Loucy (cell line): ENCODE measurements at regions not wholly inside any gene's neighbourhood (a gene's known extent, or its start where the extent isn't known, plus 50 kb on each side); places are given as distances from the start of the nearest gene placed in this dataset.

Experiments used
- H2AFZ ChIP-seq: fragments of 200-600 bp; sonication (generic); 2 replicates; pipeline ENCODE4 v1.6.0; 2016; ENCODE audit warnings: antibody characterized with exemption, mild to moderate bottlenecking, low read length, moderate library complexity
- H3F3A ChIP-seq: fragments of 200-600 bp; 2 replicates; pipeline ENCODE4 v1.6.0; 2016; ENCODE audit warnings: antibody characterized with exemption, low read depth, mild to moderate bottlenecking
- H3K27me3 ChIP-seq: fragments of 200-600 bp; sonication (generic); 2 replicates; pipeline ENCODE4 v1.6.1; 2014; ENCODE audit warnings: low read length, mild to moderate bottlenecking; ENCODE audit not compliant: insufficient read depth, poor library complexity, severe bottlenecking
- H3K36me3 ChIP-seq: fragments of 200-600 bp; sonication (generic); 2 replicates; pipeline ENCODE4 v1.6.1; 2016; ENCODE audit warnings: low read length; ENCODE audit not compliant: insufficient read depth
- H3K4me1 ChIP-seq: fragments of 200-600 bp; sonication (generic); 2 replicates; pipeline ENCODE4 v1.5.1; 2014; ENCODE audit warnings: low read length, mild to moderate bottlenecking; ENCODE audit not compliant: insufficient read depth, poor library complexity, severe bottlenecking
- H3K4me2 ChIP-seq: fragments of 200-600 bp; sonication (generic); 2 replicates; pipeline ENCODE4 v1.6.0; 2014; ENCODE audit warnings: antibody characterized with exemption, low read length, low read depth, mild to moderate bottlenecking; ENCODE audit not compliant: poor library complexity, severe bottlenecking
- H3K4me3 ChIP-seq: fragments of 200-600 bp; sonication (generic); 2 replicates; pipeline ENCODE4 v1.5.1; 2014; ENCODE audit warnings: low read length, mild to moderate bottlenecking, mixed read lengths; ENCODE audit not compliant: poor library complexity, severe bottlenecking
- H3K79me2 ChIP-seq: fragments of 200-600 bp; sonication (generic); 2 replicates; pipeline ENCODE4 v1.6.1; 2014; ENCODE audit warnings: low read length; ENCODE audit not compliant: insufficient read depth
- H3K9ac ChIP-seq: fragments of 200-600 bp; sonication (generic); 2 replicates; pipeline ENCODE4 v1.6.0; 2014; ENCODE audit warnings: mild to moderate bottlenecking, low read depth, low read length, moderate library complexity; ENCODE audit not compliant: poor library complexity, severe bottlenecking
- H3K9me2 ChIP-seq: fragments of 200-600 bp; sonication (generic); replicated peaks from 2 replicates; pipeline ENCODE4 v1.6.1; 2016; ENCODE audit warnings: low read depth, low read length, mixed read lengths
- H3K9me3 ChIP-seq: fragments of 200-600 bp; sonication (generic); 2 replicates; pipeline ENCODE4 v1.6.1; 2014; ENCODE audit warnings: mild to moderate bottlenecking, antibody characterized with exemption, low read length, low read depth; ENCODE audit not compliant: insufficient read depth
- H4K20me1 ChIP-seq: fragments of 200-600 bp; sonication (generic); 2 replicates; pipeline ENCODE4 v1.6.0; 2014; ENCODE audit warnings: antibody characterized with exemption, low read length, mild to moderate bottlenecking; ENCODE audit not compliant: insufficient read depth, poor library complexity, severe bottlenecking
- EZH2phosphoT487 ChIP-seq: fragments of 200-600 bp; IDR thresholded peaks from 2 replicates; pipeline ENCODE4 v1.6.1; 2018; ENCODE audit warnings: antibody characterized with exemption, mild to moderate bottlenecking, moderate library complexity, borderline replicate concordance
- TF ChIP-seq, protein P1 (sequence below): fragments of 200-600 bp; sonication (generic); conservative IDR thresholded peaks from 2 replicates; pipeline ENCODE4 v1.5.1; 2014; ENCODE audit warnings: mild to moderate bottlenecking, antibody characterized with exemption, low read length

DNA sequence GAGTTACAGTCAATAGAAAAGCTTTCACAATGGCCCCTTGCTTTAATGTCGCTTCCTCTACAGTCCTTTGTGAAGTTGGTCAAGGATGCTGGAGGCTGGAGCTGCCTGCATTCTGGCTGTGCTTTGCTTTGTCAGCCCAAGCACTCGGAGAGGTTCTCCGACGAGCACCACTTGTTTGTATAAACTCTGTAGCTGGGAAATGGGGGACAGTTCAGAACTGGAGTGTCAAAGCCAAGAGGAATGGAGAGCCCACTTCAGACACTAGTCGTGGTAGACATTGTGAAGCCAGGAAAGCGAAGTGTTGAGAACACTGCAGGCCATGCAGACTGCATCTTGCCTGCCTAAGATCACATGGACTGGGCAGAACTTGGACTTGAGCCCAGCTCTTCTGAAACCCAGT, 330.3 kb downstream of the GADD45G start:
- Histone ChIP-seq H3K9me2 (no peaks in the 10 kb centered on the region), H3K79me2 (no peaks in the 10 kb centered on the region), H3F3A (no peaks in the 10 kb centered on the region), H3K4me2 (no peak overlapping the region), H3K4me1 (peaks cover 2% of the 10 kb centered on the region), H3K9ac (no peak overlapping the region), H3K27me3 (peaks cover 6% of the 10 kb centered on the region), H3K4me3 (no peak overlapping the region), H3K36me3 (no peaks in the 10 kb centered on the region), H3K9me3 (no peaks in the 10 kb centered on the region), H4K20me1 (no peaks in the 10 kb centered on the region), H2AFZ (no peak overlapping the region)
- TF ChIP-seq, protein P1, sequence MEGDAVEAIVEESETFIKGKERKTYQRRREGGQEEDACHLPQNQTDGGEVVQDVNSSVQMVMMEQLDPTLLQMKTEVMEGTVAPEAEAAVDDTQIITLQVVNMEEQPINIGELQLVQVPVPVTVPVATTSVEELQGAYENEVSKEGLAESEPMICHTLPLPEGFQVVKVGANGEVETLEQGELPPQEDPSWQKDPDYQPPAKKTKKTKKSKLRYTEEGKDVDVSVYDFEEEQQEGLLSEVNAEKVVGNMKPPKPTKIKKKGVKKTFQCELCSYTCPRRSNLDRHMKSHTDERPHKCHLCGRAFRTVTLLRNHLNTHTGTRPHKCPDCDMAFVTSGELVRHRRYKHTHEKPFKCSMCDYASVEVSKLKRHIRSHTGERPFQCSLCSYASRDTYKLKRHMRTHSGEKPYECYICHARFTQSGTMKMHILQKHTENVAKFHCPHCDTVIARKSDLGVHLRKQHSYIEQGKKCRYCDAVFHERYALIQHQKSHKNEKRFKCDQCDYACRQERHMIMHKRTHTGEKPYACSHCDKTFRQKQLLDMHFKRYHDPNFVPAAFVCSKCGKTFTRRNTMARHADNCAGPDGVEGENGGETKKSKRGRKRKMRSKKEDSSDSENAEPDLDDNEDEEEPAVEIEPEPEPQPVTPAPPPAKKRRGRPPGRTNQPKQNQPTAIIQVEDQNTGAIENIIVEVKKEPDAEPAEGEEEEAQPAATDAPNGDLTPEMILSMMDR, result no peak
- no peak for TF ChIP-seq EZH2phosphoT487

DNA sequence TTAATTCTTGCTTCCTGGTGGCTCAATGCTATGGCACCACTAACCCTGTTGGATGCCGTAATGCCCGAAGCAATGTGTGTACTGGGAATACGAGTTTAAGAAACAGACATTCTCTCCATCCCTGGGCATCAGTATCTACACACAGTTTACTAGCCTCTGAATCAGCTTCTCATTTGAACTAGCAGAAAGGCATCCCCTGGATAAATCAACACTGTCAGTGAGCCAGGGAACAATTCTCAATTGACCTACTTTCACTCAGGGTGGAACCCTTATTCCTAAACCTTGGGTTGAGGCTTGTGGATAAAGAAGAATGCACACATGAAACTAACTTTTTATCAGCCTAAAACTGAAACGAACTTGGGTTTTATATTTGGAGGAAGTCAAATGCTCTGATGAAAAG, 331.0 kb downstream of the GADD45G start:
- TF ChIP-seq, protein P1, result no peak
- H3K27me3 ChIP-seq, result peaks cover 6% of the 10 kb centered on the region
- H3K9me3 ChIP-seq, result no peaks in the 10 kb centered on the region
- H4K20me1 ChIP-seq, result no peaks in the 10 kb centered on the region
- H3K36me3 ChIP-seq, result no peaks in the 10 kb centered on the region
- no peak overlapping the region for H3K9ac ChIP-seq
- H3F3A ChIP-seq, result no peaks in the 10 kb centered on the region
- H3K4me3 ChIP-seq, result no peak overlapping the region
- no peaks in the 10 kb centered on the region for H3K79me2 ChIP-seq
- H2AFZ ChIP-seq, result no peak overlapping the region
- H3K4me2 ChIP-seq, result no peak overlapping the region
- H3K4me1 ChIP-seq, result no peaks in the 10 kb centered on the region
- no peaks in the 10 kb centered on the region for H3K9me2 ChIP-seq

DNA sequence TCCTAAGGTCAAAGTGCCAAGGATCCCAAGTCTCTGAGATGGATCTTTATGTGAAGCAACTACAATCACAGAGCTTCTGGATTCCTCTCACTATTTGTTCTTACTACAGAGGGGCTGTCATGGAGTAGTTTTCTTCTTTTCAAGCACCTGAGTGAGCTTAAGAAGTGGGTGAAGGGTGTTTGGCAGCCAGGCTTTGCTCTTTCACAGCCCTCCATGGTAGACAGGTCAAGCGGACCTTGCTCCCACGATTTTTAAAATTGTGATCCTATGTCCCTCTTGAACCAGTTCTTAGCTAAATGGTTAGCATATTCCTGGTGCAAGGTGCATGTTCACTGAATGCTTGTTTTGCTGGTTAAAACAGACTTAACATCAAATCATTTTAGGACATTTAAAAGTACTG, 332.2 kb downstream of the GADD45G start:
- Histone ChIP-seq H4K20me1 (no peaks in the 10 kb centered on the region), H3K79me2 (no peaks in the 10 kb centered on the region), H3F3A (no peaks in the 10 kb centered on the region), H3K4me3 (no peak overlapping the region), H2AFZ (no peak overlapping the region), H3K4me1 (no peaks in the 10 kb centered on the region), H3K9ac (no peak overlapping the region), H3K4me2 (no peak overlapping the region), H3K27me3 (peaks cover 6% of the 10 kb centered on the region), H3K9me2 (no peaks in the 10 kb centered on the region), H3K9me3 (no peaks in the 10 kb centered on the region), H3K36me3 (no peaks in the 10 kb centered on the region)
- TF ChIP-seq EZH2phosphoT487, result no peak
- TF ChIP-seq, protein P1, result no peak
